K562 (cell line): ENCODE measurements at regions not wholly inside any gene's neighbourhood (a gene's known extent, or its start where the extent isn't known, plus 50 kb on each side); places are given as distances from the start of the nearest gene placed in this dataset.

Experiments
- ATAC-seq: fragments of 200-7000 bp; cut with Tn5 transposase; 3 replicates; pipeline ENCODE4 v1.9.1; 2020; ENCODE audit warnings: moderate library complexity
- BruUV-seq: library from RNA; stranded (reverse); fragments of 400-500 nt; replicated peaks from 2 replicates; lab custom pipeline; 2021; lab: Mats Ljungman, UMichigan
- CTCF ChIA-PET: fragments of 300-600 bp; formaldehyde crosslinking; extraction: SDS; loops from one replicate; lab custom pipeline; 2021; ENCODE audit warnings: low intra/inter-chr PET ratio; lab: Yijun Ruan, JAX
- POLR2A ChIA-PET: fragments of 300-600, 350-650 bp; sonication (Branson Sonifier 250); formaldehyde crosslinking; extraction: SDS; loops from one replicate; lab custom pipeline; 2021; ENCODE audit warnings: antibody characterized with exemption, inconsistent platforms; lab: Yijun Ruan, JAX
- DNase-seq, 4 experiments: peaks; one replicate each; pipeline versions ENCODE4 v3.0.0 to v3.0.0-alpha.2; 2011 to 2018; ENCODE audit warnings: low spot score in 3 of 4, mixed read lengths in 3 of 4; ENCODE audit errors: extremely low read depth in 1 of 4
- FAIRE-seq: peaks from 2 replicates; lab custom pipeline; 2011; peaks lifted over from hg19 to GRCh38; lab: Jason Lieb, UNC
- H2AFZ ChIP-seq: 2 replicates; pipeline ENCODE4 v1.6.0; 2011; ENCODE audit warnings: low read depth, low read length, control low read depth, inconsistent platforms
- H3K27ac ChIP-seq: fragments of 200-600 bp; 3 replicates; pipeline ENCODE4 v1.8.0; 2011; ENCODE audit warnings: low read depth, mild to moderate bottlenecking, control low read depth, inconsistent platforms, low read length, moderate library complexity, mixed read lengths; ENCODE audit errors: extremely low read depth
- H3K27me3 ChIP-seq, 2 experiments: fragments of 300-600 bp in 1 of 2; 2 replicates in 1 of 2; 3 replicates in 1 of 2; pipeline versions ENCODE4 v1.6.0 to v1.8.0; 2011; ENCODE audit warnings: inconsistent platforms in 2 of 2, low read length in 2 of 2, mild to moderate bottlenecking in 1 of 2, mixed read lengths in 1 of 2, moderate library complexity in 1 of 2; ENCODE audit not compliant: control insufficient read depth in 2 of 2, insufficient read depth in 2 of 2
- H3K36me3 ChIP-seq: fragments of 300-600 bp; 3 replicates; pipeline ENCODE4 v1.8.0; 2011; ENCODE audit warnings: mild to moderate bottlenecking, low read length, inconsistent platforms; ENCODE audit not compliant: control insufficient read depth, insufficient read depth
- H3K4me1 ChIP-seq, 2 experiments: fragments of 200-600 bp in 1 of 2; replicated peaks in 1 of 2; 2 replicates in 1 of 2; 3 replicates in 1 of 2; pipeline versions ENCODE4 v1.5.1 to v1.8.0; 2011; ENCODE audit warnings: inconsistent platforms in 2 of 2, low read length in 2 of 2, mild to moderate bottlenecking in 1 of 2, mixed read lengths in 1 of 2, moderate library complexity in 1 of 2; ENCODE audit not compliant: control insufficient read depth in 2 of 2, insufficient read depth in 2 of 2
- H3K4me2 ChIP-seq: 2 replicates; pipeline ENCODE4 v1.6.1; 2011; ENCODE audit warnings: low read length, control low read depth, inconsistent platforms, mixed read lengths; ENCODE audit not compliant: insufficient read depth
- H3K4me3 ChIP-seq: fragments of 200-600 bp; sonication (generic), shearing (Covaris generic); 2 replicates; pipeline ENCODE4 v1.5.1; 2016; ENCODE audit warnings: control low read depth, inconsistent platforms
- H3K79me2 ChIP-seq: fragments of 200-600 bp; 3 replicates; pipeline ENCODE4 v1.8.0; 2011; ENCODE audit warnings: low read length, inconsistent platforms; ENCODE audit not compliant: control insufficient read depth, insufficient read depth
- H3K9ac ChIP-seq, 2 experiments: 2 replicates each; pipeline versions ENCODE4 v1.6.0 to v1.6.1; 2011; ENCODE audit warnings: low read depth in 2 of 2, low read length in 2 of 2, control low read depth in 1 of 2, inconsistent platforms in 1 of 2, mild to moderate bottlenecking in 1 of 2, mixed read lengths in 1 of 2; ENCODE audit not compliant: insufficient read depth in 1 of 2
- H3K9me1 ChIP-seq: one replicate; pipeline ENCODE4 v1.6.0; 2011; ENCODE audit warnings: inconsistent platforms, mild to moderate bottlenecking, low read length, moderate library complexity; ENCODE audit not compliant: control insufficient read depth, insufficient read depth
- H3K9me3 ChIP-seq: replicated peaks from 2 replicates; pipeline ENCODE4 v1.5.1; 2011; ENCODE audit warnings: low read depth, low read length, inconsistent platforms; ENCODE audit not compliant: control insufficient read depth, insufficient read depth
- H4K20me1 ChIP-seq: replicated peaks from 2 replicates; pipeline ENCODE4 v1.6.1; 2011; ENCODE audit warnings: low read length, inconsistent platforms, mixed read lengths; ENCODE audit not compliant: control insufficient read depth, insufficient read depth
- CHCHD3 ChIP-seq: fragments of 250-450 bp; sonication (Bioruptor Pico); IDR thresholded peaks from 2 replicates; pipeline ENCODE4 v2.1.2; 2022; ENCODE audit warnings: mild to moderate bottlenecking
- CHD1 ChIP-seq: fragments of 200-600 bp; sonication (generic); IDR thresholded peaks from one replicate; pipeline ENCODE4 v1.6.1; 2012; ENCODE audit warnings: mild to moderate bottlenecking, moderate library complexity, low read length, inconsistent platforms
- DNMT1 ChIP-seq: fragments of 450-650 bp; IDR thresholded peaks from 2 replicates; pipeline ENCODE4 v1.6.1; 2016; ENCODE audit warnings: antibody characterized with exemption, mild to moderate bottlenecking
- FOXP1 ChIP-seq: sonication (generic); formaldehyde crosslinking; IDR thresholded peaks from 2 replicates; pipeline ENCODE4 v1.8.0; 2022; ENCODE audit warnings: mild to moderate bottlenecking, missing genetic modification reagents
- HMG20A ChIP-seq: fragments of 450-650 bp; formaldehyde crosslinking; conservative IDR thresholded peaks from 2 replicates; pipeline ENCODE4 v1.4.0; 2020; ENCODE audit warnings: mild to moderate bottlenecking, mixed read lengths
- NFYB ChIP-seq: IDR thresholded peaks from 2 replicates; pipeline ENCODE4 v1.6.1; 2011; ENCODE audit warnings: mild to moderate bottlenecking, moderate library complexity; ENCODE audit not compliant: insufficient read length; ENCODE audit errors: extremely low read depth
- NONO ChIP-seq, 2 experiments: fragments of 200-400 bp in 1 of 2; fragments of 450-650 bp in 1 of 2; formaldehyde crosslinking in 1 of 2; IDR thresholded peaks; 2 replicates each; pipeline ENCODE4 v1.6.1; 2017; ENCODE audit warnings: low read depth in 2 of 2, mild to moderate bottlenecking in 2 of 2, moderate library complexity in 2 of 2, low read length in 1 of 2
- PPARD ChIP-seq: fragments of 250-450 bp; sonication (Bioruptor Pico); IDR thresholded peaks from 2 replicates; pipeline ENCODE4 v1.8.0; 2022; ENCODE audit warnings: inconsistent platforms, mild to moderate bottlenecking, moderate library complexity
- RBM22 ChIP-seq: fragments of 200-400 bp; formaldehyde crosslinking; IDR thresholded peaks from 2 replicates; pipeline ENCODE4 v1.6.1; 2018; ENCODE audit warnings: low read length, low read depth; ENCODE audit not compliant: poor library complexity, severe bottlenecking
- TCF7L2 ChIP-seq: fragments of 150-350 bp; IDR thresholded peaks from 2 replicates; pipeline ENCODE4 v1.6.1; 2016; ENCODE audit warnings: low read depth, mild to moderate bottlenecking, low read length, moderate library complexity
- TGIF2 ChIP-seq: sonication (generic); formaldehyde crosslinking; IDR thresholded peaks from 2 replicates; pipeline ENCODE4 v1.8.1; 2022; ENCODE audit warnings: mild to moderate bottlenecking, missing genetic modification reagents, moderate library complexity
- ZC3H11A ChIP-seq: IDR thresholded peaks from 2 replicates; pipeline ENCODE4 v1.6.1; 2012; ENCODE audit warnings: low read depth, low read length, improper control_type of control experiment
- in situ Hi-C: fragments of 300-500 bp; cut with MboI; formaldehyde crosslinking; loops from 4 replicates; pipeline ENCODE4 v1.15.0; 2018; ENCODE audit warnings: inconsistent platforms, mixed read lengths
- intact Hi-C: fragments of 100-400 bp; cut with micrococcal nuclease; formaldehyde crosslinking; loops from 2 replicates; pipeline ENCODE4 v1.14.2; 2022

DNA sequence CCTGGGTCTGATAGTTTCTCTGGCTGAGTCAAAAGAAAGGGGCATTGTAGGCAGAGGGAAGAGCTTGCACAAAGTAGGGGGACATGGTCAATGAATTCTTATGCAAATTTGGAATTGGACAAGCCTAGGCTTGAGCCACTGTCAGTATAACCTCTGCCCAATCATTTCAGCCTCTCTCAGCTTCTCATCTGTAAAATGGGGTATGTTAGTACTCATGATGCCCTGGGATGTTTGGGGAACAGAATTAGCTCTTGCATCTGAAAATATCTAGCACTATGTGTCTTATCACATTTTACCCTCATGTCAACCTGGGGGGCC lies 148.6 kb downstream of the DHX35 start:
- Histone ChIP-seq H3K9ac (no peak overlapping the region), H4K20me1 (no peaks in the 10 kb centered on the region; the same call in 1 of the 2 replicates), H2AFZ (no peak overlapping the region), H3K4me3 (no peak overlapping the region), H3K27ac (no peak overlapping the region), H3K9me3 (no peaks in the 10 kb centered on the region), H3K79me2 (no peaks in the 10 kb centered on the region), H3K4me1 (no peaks in the 10 kb centered on the region), H3K27me3 (no peaks in the 10 kb centered on the region), H3K9me1 (no peaks in the 10 kb centered on the region)
- DNase-seq (no peak), ATAC-seq (no peak)
- intact Hi-C loops (loop anchor here (5.0 kb wide), 1 partner anchor 157 kb away; no protein-coding TSS in a partner anchor), in situ Hi-C loops (no loop called here)
- POLR2A ChIA-PET = no interaction called here
- BruUV-seq = no TSS peak
- CTCF ChIA-PET = no interaction called here
- no peak for TF ChIP-seq FOXP1 (CRISPR knock-in tag)
- TF ChIP-seq HMG20A (CRISPR knock-in tag) = no peak
- no peak for TF ChIP-seq CHD1
- no peak for TF ChIP-seq ZC3H11A
- TF ChIP-seq DNMT1 = no peak
- TF ChIP-seq RBM22 = no peak
- no peak for TF ChIP-seq NONO (IDR thresholded peaks at IDR 0.05; ENCODE audit: low read depth in 2 of 2, low read length in 1 of 2)
- TF ChIP-seq NFYB = no peak
- TF ChIP-seq TCF7L2 = no peak
- no peak for TF ChIP-seq TGIF2
- TF ChIP-seq CHCHD3 = no peak
- no peak for TF ChIP-seq PPARD (CRISPR knock-in tag)
- TF ChIP-seq, all 486 proteins: peak for 0
- Histone ChIP-seq H3K36me3 (no peaks in the 10 kb centered on the region), H3K4me2 (no peak overlapping the region)
- FAIRE-seq = no peak
